Suprapubic skin (tissue), 3 donors: ENCODE measurements at regions not wholly inside any gene's neighbourhood (a gene's known extent, or its start where the extent isn't known, plus 50 kb on each side); places are given as distances from the start of the nearest gene placed in this dataset.

Experiments used
- CTCF ChIP-seq, 2 donors: fragments of 200-600 bp in 1 of 2; fragments of 450-650 bp in 1 of 2; sonication (generic) in 1 of 2; IDR thresholded peaks; one replicate each; pipeline ENCODE4 v1.5.1; 2016 to 2019; ENCODE audit warnings: antibody characterized with exemption in 2 of 2, mild to moderate bottlenecking in 1 of 2, moderate library complexity in 1 of 2
- POLR2A ChIP-seq, 2 donors: fragments of 450-650 bp; IDR thresholded peaks; one replicate each; pipeline ENCODE4 v1.6.1; 2017; ENCODE audit warnings: antibody characterized with exemption in 2 of 2, mild to moderate bottlenecking in 2 of 2, moderate library complexity in 2 of 2

GRCh38 chr16:6625606-6626005, 707.0 kb upstream of the RBFOX1 start:
- TF ChIP-seq CTCF (IDR thresholded peaks at IDR 0.05) (no peak), POLR2A (IDR thresholded peaks at IDR 0.05) (no peak)
